ENCODE measurements at regions not wholly inside any gene's neighbourhood (a gene's known extent, or its start where the extent isn't known, plus 50 kb on each side); places are given as distances from the start of the nearest gene placed in this dataset.

GRCh38 chr15:79673416-79674123 lies 223.2 kb downstream of the MTHFS start:
- TF ChIP-seq CTCF (IDR thresholded peaks at IDR 0.05; ENCODE audit: insufficient read depth, low read length) = no peak
- DNase-seq (ENCODE audit: low read depth) = no peak
- no peak overlapping the region for H3K4me3 ChIP-seq (ENCODE audit: low read depth, low read length)

GRCh38 chr15:79674124-79674465 lies 222.7 kb downstream of the MTHFS start:
- H3K4me3 ChIP-seq (ENCODE audit: low read depth, low read length) = no peak overlapping the region
- no peak for TF ChIP-seq CTCF (IDR thresholded peaks at IDR 0.05; ENCODE audit: insufficient read depth, low read length)
- no peak for DNase-seq (ENCODE audit: low read depth)

- H3K4me3 ChIP-seq (ENCODE audit: low read depth, low read length) = no peak overlapping the region
- DNase-seq (ENCODE audit: low read depth) = no peak
- TF ChIP-seq CTCF (IDR thresholded peaks at IDR 0.05; ENCODE audit: insufficient read depth, low read length) = peak; percentile 1
Measured at GRCh38 chr15:79675982-79676381, 220.8 kb downstream of the MTHFS start.

GRCh38 chr15:79676621-79677020 lies 220.2 kb downstream of the MTHFS start:
- no peak overlapping the region for H3K4me3 ChIP-seq (ENCODE audit: low read depth, low read length)
- no peak for DNase-seq (ENCODE audit: low read depth)
- TF ChIP-seq CTCF (IDR thresholded peaks at IDR 0.05; ENCODE audit: insufficient read depth, low read length) = no peak

- TF ChIP-seq CTCF (IDR thresholded peaks at IDR 0.05; ENCODE audit: insufficient read depth, low read length) = no peak
- DNase-seq (ENCODE audit: low read depth) = no peak
Measured at GRCh38 chr15:79677241-79677640, 219.6 kb downstream of the MTHFS start.

GRCh38 chr15:79678032-79678701 lies 218.6 kb downstream of the MTHFS start:
- no peak for DNase-seq (ENCODE audit: low read depth)
- no peak overlapping the region for H3K4me3 ChIP-seq (ENCODE audit: low read depth, low read length)
- no peak for TF ChIP-seq CTCF (IDR thresholded peaks at IDR 0.05; ENCODE audit: insufficient read depth, low read length)

More at GRCh38 chr15:79677241-79677640, 219.6 kb downstream of the MTHFS start:
- no peak overlapping the region for H3K4me3 ChIP-seq (ENCODE audit: low read depth, low read length)
